Astrocyte of the spinal cord (primary cell): ENCODE measurements at regions not wholly inside any gene's neighbourhood (a gene's known extent, or its start where the extent isn't known, plus 50 kb on each side); places are given as distances from the start of the nearest gene placed in this dataset.

Source experiments
- DNase-seq: peaks from one replicate; pipeline ENCODE4 v3.0.0; 2011; ENCODE audit warnings: low read depth, low spot score
- H3K4me3 ChIP-seq: 2 replicates; pipeline ENCODE4 v1.5.1; 2011; ENCODE audit warnings: low read depth, mild to moderate bottlenecking, low read length, moderate library complexity
- CTCF ChIP-seq: IDR thresholded peaks from 2 replicates; pipeline ENCODE4 v1.5.1; 2012; ENCODE audit warnings: low read depth, mild to moderate bottlenecking, low read length, inconsistent platforms
- in situ Hi-C: cut with HindIII; loops from 2 replicates; pipeline ENCODE4 v1.10.0; 2017; ENCODE audit warnings: low sequenced_read_pairs

GRCh38 chr22:48478529-48479265 is 1349.0 kb downstream of the BRD1 start:
- DNase-seq, result no peak
- no peak overlapping the region for H3K4me3 ChIP-seq
- no peak for TF ChIP-seq CTCF
- in situ Hi-C loops, result no loop called here

GRCh38 chr22:48478124-48478523 is 1349.5 kb downstream of the BRD1 start:
- no peak for DNase-seq
- TF ChIP-seq CTCF, result no peak
- no peak overlapping the region for H3K4me3 ChIP-seq
- in situ Hi-C loops, result no loop called here

- TF ChIP-seq CTCF, result no peak
- in situ Hi-C loops, result no loop called here
- H3K4me3 ChIP-seq, result no peak overlapping the region
- DNase-seq, result no peak
Measured at GRCh38 chr22:48477031-48477721, 1350.5 kb downstream of the BRD1 start.

- H3K4me3 ChIP-seq, result no peak overlapping the region
- no peak for DNase-seq
- no peak for TF ChIP-seq CTCF
- in situ Hi-C loops, result no loop called here
Measured at GRCh38 chr22:48476577-48476976, 1351.1 kb downstream of the BRD1 start.

- no peak for TF ChIP-seq CTCF
- in situ Hi-C loops, result no loop called here
- DNase-seq, result no peak
Measured at GRCh38 chr22:48475661-48476345, 1351.9 kb downstream of the BRD1 start.

GRCh38 chr22:48474881-48475280 is 1352.8 kb downstream of the BRD1 start:
- in situ Hi-C loops, result no loop called here
- no peak for TF ChIP-seq CTCF
- no peak overlapping the region for H3K4me3 ChIP-seq
- DNase-seq, result no peak

More at GRCh38 chr22:48475661-48476345, 1351.9 kb downstream of the BRD1 start:
- no peak overlapping the region for H3K4me3 ChIP-seq
